ENCODE measurements at regions not wholly inside any gene's neighbourhood (a gene's known extent, or its start where the extent isn't known, plus 50 kb on each side); places are given as distances from the start of the nearest gene placed in this dataset.
"Not testable (repeated sequence)": the region's sequence is repeated elsewhere in the genome, so short reads cannot be mapped to it uniquely, and the experiment has no call there.

DNA sequence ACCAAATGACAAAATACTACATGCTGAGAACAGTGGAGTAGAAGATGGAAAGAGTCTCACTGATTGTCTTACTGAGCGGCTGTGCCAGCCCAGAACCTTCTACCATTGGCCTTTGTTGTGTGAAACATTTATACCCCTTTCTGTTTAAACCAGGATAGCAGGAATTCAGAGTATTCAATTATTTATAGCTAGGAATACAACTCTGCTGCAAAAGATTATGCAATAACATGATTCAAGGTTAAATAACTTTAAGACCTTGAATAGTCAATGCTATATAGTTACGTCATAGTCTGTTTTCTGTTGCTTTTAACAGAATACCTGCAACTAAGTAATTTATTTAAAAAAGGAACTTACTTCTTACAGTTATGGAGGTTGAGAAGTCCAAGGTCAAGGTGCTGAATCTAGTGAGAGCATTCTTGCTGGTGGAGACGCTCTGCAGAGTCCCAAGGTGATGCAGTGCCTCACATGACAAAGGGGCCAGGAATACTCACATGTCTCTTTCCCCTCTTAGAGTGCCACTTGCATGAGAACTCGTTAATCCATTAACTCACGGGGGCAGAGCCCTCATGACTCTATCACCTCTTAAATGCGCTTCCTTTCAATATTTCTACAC is 371.8 kb downstream of the MDFIC start:
- DNase-seq, result no peak

DNA sequence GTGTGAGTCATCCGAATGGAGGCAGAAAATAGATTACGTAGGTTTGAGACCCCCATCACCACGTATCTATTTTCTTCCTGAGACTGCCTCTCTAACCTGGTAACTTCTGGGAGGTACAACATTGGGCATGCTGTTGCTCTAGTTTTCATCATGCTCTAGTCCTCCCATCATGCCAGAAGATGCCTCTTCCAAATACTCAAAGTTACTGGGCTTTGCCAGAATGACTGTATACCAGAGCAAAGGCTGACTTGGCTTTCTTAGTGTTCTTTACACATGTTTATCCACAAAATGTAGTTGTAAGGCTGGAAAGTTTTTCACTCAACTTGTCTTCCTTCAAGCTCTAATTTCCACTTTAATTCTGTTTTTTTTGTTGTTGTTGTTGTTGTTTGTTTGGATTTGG is 370.5 kb downstream of the MDFIC start:
- no peak for DNase-seq

- DNase-seq, result no peak
These were observed 368.1 kb downstream of the MDFIC start for GRCh38 chr7:115289971-115290370.

DNA sequence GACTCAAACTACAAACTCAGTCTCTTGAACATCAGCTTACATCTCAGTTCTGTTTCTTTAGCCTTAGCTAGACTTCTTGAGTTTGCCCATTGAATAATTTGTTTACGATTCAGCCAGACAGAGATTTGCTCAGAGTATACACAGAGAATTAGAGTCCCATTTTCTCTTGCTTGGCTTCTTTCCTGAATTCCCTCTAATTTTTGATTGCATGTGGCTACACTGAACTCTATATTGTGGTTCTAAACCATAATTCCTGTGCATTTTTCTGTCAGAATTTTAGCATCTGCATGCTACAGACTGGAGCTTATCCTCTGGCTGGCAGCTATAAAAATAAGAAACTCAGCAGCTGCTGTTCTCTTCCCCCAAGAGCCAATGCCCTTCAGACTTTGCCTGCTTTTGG is 354.9 kb downstream of the MDFIC start:
- no peak for DNase-seq

- not testable (repeated sequence) for DNase-seq
These were observed 352.0 kb downstream of the MDFIC start for GRCh38 chr7:115273855-115274254.

DNA sequence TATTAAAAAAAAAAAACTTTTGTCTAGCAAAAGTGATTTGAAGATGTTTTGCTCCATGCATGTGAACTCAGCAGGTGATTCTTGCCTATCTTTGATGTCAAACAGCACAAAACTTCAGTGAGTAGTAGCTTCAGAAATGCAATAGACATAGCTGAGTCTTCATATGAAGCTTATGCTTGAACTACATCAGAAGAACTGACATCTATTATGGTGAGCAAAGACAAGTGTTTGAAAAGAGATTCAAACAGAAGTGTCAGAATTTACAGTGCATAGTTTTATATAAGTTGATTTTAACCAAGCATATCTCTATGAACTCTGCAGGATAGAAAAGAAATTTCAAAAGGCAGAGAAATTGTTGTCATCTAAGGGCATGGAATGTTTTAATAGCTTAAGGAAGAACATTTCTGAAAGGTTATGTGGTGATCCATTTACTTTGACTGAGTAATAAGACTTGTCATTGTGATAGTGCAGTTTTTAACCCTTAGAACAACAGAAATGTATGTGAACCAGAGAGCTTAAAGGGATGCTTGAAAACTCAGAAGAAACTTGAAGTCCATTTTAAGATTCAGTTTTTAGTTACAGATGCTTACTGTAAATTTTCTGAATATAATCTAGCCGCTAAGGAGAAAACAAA is 351.4 kb downstream of the MDFIC start:
- DNase-seq, result no peak

DNA sequence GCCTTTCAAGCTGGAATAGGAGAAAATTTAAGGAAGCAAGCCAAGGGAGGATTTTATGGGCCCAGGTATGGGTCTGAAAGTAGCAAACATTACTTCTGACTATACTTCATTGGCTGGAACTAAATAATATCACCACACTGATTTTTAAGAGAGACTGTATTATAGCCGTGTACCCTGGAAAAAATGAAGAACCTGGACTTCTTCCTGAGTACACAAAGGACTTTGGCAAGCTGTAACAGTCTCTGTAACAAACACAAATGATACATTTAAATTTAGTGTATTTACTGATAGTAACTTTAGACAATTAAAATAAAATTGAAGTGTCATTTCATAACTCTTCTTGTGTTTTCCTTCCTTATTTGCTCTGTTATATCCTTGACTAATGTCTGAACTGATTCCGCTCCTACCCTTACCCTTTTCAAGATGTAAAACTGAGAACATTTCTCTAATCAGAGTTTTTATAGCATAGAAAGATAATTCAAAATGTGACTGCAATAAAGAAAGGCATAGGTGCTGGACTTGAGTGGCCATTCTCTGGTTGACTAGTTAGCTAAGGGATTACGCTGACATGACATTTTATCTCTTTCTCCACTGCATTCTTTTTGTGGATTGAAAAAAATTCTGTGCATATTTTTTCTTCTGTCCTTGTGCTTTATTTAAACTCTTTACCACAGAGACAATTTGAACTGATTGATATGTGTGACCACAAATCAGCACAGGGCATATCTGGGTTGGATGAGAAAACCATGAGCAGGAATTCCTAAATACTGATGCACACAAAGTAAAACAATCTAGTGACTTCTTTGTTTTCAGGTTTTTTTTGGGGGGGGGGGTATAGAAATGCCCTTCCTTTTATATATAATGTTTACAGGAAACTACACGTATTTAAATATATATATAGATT is 349.7 kb downstream of the MDFIC start:
- no peak for DNase-seq

DNA sequence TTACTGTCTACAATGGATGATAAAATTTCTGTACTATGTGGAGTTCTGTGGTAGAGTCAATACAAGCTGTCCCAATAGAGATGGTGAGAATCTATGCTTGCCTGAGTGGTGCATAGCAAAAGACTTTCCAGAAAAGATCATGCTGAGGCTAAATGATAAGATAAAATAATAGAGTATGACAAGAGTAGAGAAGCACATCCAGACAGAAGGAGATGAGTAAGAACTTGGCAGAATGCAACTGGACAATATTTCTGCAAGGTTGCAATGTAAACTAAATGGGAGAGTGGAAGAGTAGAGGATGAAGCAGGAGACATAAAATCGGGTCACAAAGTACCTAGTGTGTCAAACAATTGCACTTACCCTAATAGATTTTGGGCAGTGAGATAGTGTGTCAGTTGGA is 347.6 kb downstream of the MDFIC start:
- DNase-seq, result no peak

DNA sequence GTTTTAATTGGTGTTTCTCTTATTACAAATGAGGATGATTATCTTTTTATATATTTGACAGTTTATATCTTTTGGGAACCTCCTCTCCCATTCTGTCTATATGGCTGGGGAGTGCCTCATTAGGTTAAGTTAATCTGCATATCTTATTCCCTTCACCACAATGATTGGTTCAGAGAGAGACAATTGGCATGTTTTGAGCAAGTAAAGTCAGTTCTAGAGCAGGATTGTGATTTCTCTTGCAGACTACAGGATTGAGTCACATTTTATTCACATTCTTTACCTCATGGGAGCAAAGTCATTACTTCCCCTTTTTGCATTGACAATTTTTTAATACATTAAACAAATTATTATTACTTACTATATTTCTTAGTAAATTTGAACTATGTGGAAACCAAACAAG is 345.6 kb downstream of the MDFIC start:
- no peak for DNase-seq

DNA sequence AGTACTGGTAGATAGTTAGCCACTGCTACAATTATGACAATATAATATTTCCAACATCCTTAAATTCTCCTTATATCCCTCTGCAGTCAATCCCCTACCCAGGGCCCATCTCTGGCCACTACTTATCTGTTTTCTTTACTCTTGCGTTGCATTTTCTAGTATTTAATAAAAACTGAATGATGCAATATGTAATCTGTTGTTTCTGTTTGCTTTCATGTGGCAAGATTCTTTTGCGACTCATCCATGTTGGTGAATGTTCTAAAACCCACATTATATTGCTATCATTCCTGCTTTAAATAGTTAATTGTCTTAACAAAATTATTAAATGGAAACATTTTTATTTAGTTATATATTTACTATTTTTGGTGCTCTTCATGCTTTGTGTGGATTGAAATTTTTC is 338.5 kb downstream of the MDFIC start:
- DNase-seq, result no peak

DNA sequence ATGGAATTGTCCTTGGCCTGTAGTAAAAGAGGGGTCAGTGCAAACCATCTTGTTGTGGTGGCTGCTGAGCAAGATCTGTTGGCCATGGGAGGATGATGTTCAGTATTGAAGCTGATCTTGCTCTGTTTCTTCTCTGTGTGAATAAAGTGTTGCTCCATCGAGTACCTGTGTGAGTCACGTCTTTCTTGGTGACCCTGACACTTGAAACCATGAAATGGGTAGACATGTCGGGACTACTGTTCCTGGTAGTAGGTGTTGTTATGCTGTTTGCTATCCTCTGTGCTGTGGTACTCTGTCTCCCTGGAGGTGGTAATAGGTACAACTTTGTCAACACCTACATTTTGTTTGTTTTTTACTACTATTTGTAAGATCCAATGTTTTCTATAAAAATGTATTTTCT is 330.6 kb downstream of the MDFIC start:
- no peak for DNase-seq

- no peak for DNase-seq
These were observed 327.2 kb downstream of the MDFIC start for GRCh38 chr7:115249080-115249479.

- no peak for DNase-seq
These were observed 319.3 kb downstream of the MDFIC start for GRCh38 chr7:115241151-115241550.

- no peak for DNase-seq
These were observed 318.3 kb downstream of the MDFIC start for GRCh38 chr7:115240242-115240641.

GRCh38 chr7:115235075-115235474 is 313.2 kb downstream of the MDFIC start:
- DNase-seq, result no peak

DNA sequence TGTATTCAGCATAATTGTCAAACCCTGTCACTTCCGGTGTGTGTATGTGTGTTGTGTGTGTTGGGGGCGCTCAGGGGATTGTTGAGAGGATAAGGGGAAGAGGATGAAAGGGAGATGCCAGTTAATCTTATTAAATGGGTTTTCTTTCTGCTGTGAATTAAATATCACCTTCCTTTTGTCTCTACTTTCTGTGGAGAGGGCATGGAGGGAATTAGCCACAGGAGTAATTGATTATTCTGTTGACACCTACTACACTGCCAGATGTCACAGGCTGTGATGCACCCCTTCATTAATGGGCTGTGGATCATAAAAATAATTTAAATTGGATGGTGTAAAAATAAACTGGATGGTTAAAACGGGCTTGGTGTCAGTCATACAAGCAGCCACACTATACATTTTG is 311.9 kb downstream of the MDFIC start:
- no peak for DNase-seq

- no peak for DNase-seq
These were observed 310.1 kb downstream of the MDFIC start for GRCh38 chr7:115232041-115232440.

DNA sequence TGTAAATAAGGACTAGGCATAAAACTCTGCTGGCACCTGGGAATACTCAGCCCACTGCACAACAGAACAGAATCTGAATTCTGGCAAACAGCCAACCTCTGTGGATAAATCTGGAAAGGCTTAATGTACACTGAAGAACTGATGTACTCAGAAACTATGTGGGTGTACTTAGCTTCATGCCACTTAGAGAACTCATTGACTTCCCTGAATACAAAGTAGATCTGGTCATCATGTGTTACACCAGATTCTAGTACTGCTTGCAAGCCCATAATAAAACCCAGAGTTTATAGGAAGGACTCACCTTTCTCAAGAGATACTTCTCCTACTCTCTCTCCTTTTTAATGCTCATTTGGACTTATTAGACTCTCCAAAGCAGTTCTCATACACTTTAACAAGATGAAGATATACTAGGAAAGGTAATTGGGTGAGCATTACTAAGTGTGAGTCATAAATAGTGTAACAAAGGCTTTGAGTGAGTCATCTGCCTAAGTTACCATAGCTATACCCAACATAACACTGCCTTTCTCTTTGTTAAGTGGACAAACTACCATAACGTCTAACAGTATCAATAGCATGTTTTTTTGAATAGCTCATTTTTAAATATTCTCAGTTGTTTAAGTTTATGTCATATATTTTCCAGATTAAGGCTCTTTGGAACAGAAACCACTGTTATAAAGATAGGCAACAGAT is 309.1 kb downstream of the MDFIC start:
- peak in 9 of 56 donors; percentile 0 to 40 (median 3) for DNase-seq

GRCh38 chr7:115229401-115230105 is 307.7 kb downstream of the MDFIC start:
- no peak for DNase-seq

DNA sequence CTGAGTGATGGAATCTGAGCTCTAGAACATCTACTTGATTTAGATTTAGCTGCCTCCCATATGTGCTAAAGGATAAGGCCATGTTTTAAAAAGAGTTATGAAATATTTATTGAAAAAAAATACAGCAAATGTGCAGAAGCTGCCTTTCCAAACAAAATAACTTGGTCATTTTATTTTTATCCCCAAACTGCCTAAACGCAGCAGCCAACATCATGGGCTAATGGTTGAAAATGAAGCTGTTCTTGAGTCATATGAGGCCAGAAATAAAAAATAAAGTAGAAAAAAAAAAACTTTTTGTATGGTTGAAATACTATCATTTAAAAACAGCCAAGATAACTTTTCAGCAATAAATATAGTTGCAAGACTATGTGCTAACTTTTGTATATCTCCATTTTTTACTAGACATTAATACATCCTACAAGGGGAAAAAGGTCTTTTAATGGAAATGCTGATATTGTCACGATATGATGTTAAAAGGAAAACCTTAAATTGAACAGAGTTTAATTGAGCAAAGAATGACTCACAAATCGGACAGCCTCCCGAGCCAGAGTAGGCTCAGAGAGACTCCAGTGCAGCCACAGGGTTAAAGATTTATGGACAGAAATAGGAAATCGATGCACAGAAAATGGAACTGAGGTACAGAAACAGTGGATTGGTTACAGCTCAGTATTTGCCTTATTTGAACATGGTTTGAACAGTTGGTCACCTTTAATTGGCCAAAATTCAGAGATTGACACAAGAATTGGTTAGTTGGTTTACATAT is 305.8 kb downstream of the MDFIC start:
- DNase-seq, result no peak

Measured in amygdala (tissue), 56 donors.